ENCODE measurements at regions not wholly inside any gene's neighbourhood (a gene's known extent, or its start where the extent isn't known, plus 50 kb on each side); places are given as distances from the start of the nearest gene placed in this dataset.

DNA sequence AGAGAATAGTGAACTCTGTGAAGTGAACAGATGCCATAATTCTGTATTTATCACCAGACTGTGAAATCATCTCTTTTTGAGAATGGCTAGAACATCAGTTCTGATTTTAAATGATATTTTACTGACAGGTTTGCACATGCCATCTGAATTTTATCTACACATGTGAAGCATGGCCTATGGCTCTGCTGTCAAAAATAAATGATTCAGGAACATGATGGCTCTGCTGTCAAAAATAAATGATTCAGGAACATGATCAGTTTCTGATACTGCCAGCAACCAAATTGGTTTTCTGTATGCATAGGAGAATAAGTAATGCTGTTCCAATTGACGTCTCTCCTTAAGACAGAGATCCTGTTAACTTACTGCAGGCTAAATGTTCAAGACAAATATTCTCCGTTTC is 70.6 kb upstream of the TLL1 start:
- H3K27me3 Mint-ChIP-seq (ENCODE audit: unreplicated experiment) = peaks cover 1% of the 10 kb centered on the region
- TF ChIP-seq, protein P1, sequence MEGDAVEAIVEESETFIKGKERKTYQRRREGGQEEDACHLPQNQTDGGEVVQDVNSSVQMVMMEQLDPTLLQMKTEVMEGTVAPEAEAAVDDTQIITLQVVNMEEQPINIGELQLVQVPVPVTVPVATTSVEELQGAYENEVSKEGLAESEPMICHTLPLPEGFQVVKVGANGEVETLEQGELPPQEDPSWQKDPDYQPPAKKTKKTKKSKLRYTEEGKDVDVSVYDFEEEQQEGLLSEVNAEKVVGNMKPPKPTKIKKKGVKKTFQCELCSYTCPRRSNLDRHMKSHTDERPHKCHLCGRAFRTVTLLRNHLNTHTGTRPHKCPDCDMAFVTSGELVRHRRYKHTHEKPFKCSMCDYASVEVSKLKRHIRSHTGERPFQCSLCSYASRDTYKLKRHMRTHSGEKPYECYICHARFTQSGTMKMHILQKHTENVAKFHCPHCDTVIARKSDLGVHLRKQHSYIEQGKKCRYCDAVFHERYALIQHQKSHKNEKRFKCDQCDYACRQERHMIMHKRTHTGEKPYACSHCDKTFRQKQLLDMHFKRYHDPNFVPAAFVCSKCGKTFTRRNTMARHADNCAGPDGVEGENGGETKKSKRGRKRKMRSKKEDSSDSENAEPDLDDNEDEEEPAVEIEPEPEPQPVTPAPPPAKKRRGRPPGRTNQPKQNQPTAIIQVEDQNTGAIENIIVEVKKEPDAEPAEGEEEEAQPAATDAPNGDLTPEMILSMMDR (IDR thresholded peaks at IDR 0.05; ENCODE audit: partially characterized antibody, unreplicated experiment) = no peak
- DNase-seq = no peak
- H3K4me3 Mint-ChIP-seq (ENCODE audit: unreplicated experiment) = no peak overlapping the region
- H3K9me3 Mint-ChIP-seq (ENCODE audit: unreplicated experiment) = peaks cover 3% of the 10 kb centered on the region
- no peak overlapping the region for H3K27ac Mint-ChIP-seq (ENCODE audit: unreplicated experiment)
- no peaks in the 10 kb centered on the region for H3K36me3 Mint-ChIP-seq (ENCODE audit: unreplicated experiment)
- peaks cover 19% of the 10 kb centered on the region for H3K4me1 Mint-ChIP-seq (ENCODE audit: low read depth, unreplicated experiment)

- Mint-ChIP-seq H3K27ac (ENCODE audit: unreplicated experiment) (peak overlapping the region; percentile 68), H3K27me3 (ENCODE audit: unreplicated experiment) (peaks cover 1% of the 10 kb centered on the region), H3K9me3 (ENCODE audit: unreplicated experiment) (peaks cover 3% of the 10 kb centered on the region), H3K36me3 (ENCODE audit: unreplicated experiment) (no peaks in the 10 kb centered on the region), H3K4me3 (ENCODE audit: unreplicated experiment) (no peak overlapping the region), H3K4me1 (ENCODE audit: low read depth, unreplicated experiment) (peaks cover 19% of the 10 kb centered on the region)
- no peak for DNase-seq
- TF ChIP-seq, protein P1 (IDR thresholded peaks at IDR 0.05; ENCODE audit: partially characterized antibody, unreplicated experiment) = no peak
Measured at GRCh38 chr4:165803005-165803404, 70.0 kb upstream of the TLL1 start.

GRCh38 chr4:165805406-165805805 is 67.6 kb upstream of the TLL1 start:
- Mint-ChIP-seq H3K36me3 (ENCODE audit: unreplicated experiment) (no peaks in the 10 kb centered on the region), H3K9me3 (ENCODE audit: unreplicated experiment) (peaks cover 3% of the 10 kb centered on the region), H3K27me3 (ENCODE audit: unreplicated experiment) (peaks cover 1% of the 10 kb centered on the region), H3K4me3 (ENCODE audit: unreplicated experiment) (no peak overlapping the region), H3K4me1 (ENCODE audit: low read depth, unreplicated experiment) (peaks cover 19% of the 10 kb centered on the region), H3K27ac (ENCODE audit: unreplicated experiment) (no peak overlapping the region)
- TF ChIP-seq, protein P1 (IDR thresholded peaks at IDR 0.05; ENCODE audit: partially characterized antibody, unreplicated experiment) = no peak
- DNase-seq = no peak

DNA sequence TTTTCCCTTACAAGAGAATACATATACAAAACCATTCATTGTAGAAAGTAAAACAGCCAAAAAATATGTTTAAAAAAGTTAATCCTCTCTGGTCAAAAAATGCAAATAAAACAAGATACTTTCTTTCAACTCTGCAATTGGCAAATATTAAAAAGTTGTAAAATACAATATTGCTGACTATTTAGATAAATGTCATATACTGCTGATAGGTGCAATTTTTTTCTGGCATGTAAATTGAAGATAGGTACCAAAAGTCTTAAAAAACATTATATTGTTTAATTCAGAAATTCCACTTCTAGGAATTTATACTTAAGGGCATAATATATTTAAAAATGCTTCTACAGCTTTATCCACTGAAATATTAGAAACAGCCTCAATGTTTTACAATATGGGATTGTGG is 66.4 kb upstream of the TLL1 start:
- peaks cover 3% of the 10 kb centered on the region for H3K9me3 Mint-ChIP-seq (ENCODE audit: unreplicated experiment)
- no peaks in the 10 kb centered on the region for H3K36me3 Mint-ChIP-seq (ENCODE audit: unreplicated experiment)
- no peak overlapping the region for H3K27ac Mint-ChIP-seq (ENCODE audit: unreplicated experiment)
- no peak for DNase-seq
- H3K4me1 Mint-ChIP-seq (ENCODE audit: low read depth, unreplicated experiment) = peaks cover 19% of the 10 kb centered on the region
- TF ChIP-seq, protein P1 (IDR thresholded peaks at IDR 0.05; ENCODE audit: partially characterized antibody, unreplicated experiment) = no peak
- H3K27me3 Mint-ChIP-seq (ENCODE audit: unreplicated experiment) = peaks cover 1% of the 10 kb centered on the region
- H3K4me3 Mint-ChIP-seq (ENCODE audit: unreplicated experiment) = no peak overlapping the region

- TF ChIP-seq, protein P1 (IDR thresholded peaks at IDR 0.05; ENCODE audit: partially characterized antibody, unreplicated experiment) = no peak
- Mint-ChIP-seq H3K9me3 (ENCODE audit: unreplicated experiment) (no peaks in the 10 kb centered on the region), H3K27ac (ENCODE audit: unreplicated experiment) (no peak overlapping the region), H3K27me3 (ENCODE audit: unreplicated experiment) (no peaks in the 10 kb centered on the region), H3K4me3 (ENCODE audit: unreplicated experiment) (no peak overlapping the region), H3K4me1 (ENCODE audit: low read depth, unreplicated experiment) (peaks cover 3% of the 10 kb centered on the region), H3K36me3 (ENCODE audit: unreplicated experiment) (no peaks in the 10 kb centered on the region)
- no peak for DNase-seq
Measured at GRCh38 chr4:165810726-165811125, 62.3 kb upstream of the TLL1 start.
